ENCODE measurements at regions not wholly inside any gene's neighbourhood (a gene's known extent, or its start where the extent isn't known, plus 50 kb on each side); places are given as distances from the start of the nearest gene placed in this dataset.

- TF ChIP-seq, protein P1, sequence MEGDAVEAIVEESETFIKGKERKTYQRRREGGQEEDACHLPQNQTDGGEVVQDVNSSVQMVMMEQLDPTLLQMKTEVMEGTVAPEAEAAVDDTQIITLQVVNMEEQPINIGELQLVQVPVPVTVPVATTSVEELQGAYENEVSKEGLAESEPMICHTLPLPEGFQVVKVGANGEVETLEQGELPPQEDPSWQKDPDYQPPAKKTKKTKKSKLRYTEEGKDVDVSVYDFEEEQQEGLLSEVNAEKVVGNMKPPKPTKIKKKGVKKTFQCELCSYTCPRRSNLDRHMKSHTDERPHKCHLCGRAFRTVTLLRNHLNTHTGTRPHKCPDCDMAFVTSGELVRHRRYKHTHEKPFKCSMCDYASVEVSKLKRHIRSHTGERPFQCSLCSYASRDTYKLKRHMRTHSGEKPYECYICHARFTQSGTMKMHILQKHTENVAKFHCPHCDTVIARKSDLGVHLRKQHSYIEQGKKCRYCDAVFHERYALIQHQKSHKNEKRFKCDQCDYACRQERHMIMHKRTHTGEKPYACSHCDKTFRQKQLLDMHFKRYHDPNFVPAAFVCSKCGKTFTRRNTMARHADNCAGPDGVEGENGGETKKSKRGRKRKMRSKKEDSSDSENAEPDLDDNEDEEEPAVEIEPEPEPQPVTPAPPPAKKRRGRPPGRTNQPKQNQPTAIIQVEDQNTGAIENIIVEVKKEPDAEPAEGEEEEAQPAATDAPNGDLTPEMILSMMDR (IDR thresholded peaks at IDR 0.05 in 8 of 11, conservative IDR thresholded peaks at IDR 0.05 in 3 of 11), result no peak
- TF ChIP-seq POLR2A (IDR thresholded peaks at IDR 0.05) (no peak), POLR2AphosphoS5 (IDR thresholded peaks at IDR 0.05) (no peak)
Measured at GRCh38 chr15:77695548-77695947, 62.8 kb upstream of the LINGO1 start.
